Ascending aorta (tissue), 2 donors: ENCODE measurements at regions not wholly inside any gene's neighbourhood (a gene's known extent, or its start where the extent isn't known, plus 50 kb on each side); places are given as distances from the start of the nearest gene placed in this dataset.

ENCODE experiments used
- DNase-seq, 2 donors: peaks; one replicate each; pipeline ENCODE4 v3.0.0-alpha.2; 2019; ENCODE audit warnings: low spot score in 2 of 2
- H3K27ac ChIP-seq, 2 donors: fragments of 200-600 bp; sonication (generic); one replicate each; pipeline ENCODE4 v1.5.1; 2016 to 2017; ENCODE audit warnings: mild to moderate bottlenecking in 1 of 2
- H3K27me3 ChIP-seq: fragments of 200-600 bp; sonication (generic); one replicate; pipeline ENCODE4 v1.5.1; 2017
- H3K36me3 ChIP-seq, 2 donors: fragments of 200-600 bp; sonication (generic); one replicate each; pipeline ENCODE4 v1.5.1; 2016
- H3K4me1 ChIP-seq, 2 donors: fragments of 200-600 bp; sonication (generic); one replicate each; pipeline ENCODE4 v1.5.1; 2016 to 2017; ENCODE audit warnings: mild to moderate bottlenecking in 1 of 2
- H3K4me3 ChIP-seq, 2 donors: fragments of 200-600 bp; sonication (generic); one replicate each; pipeline ENCODE4 v1.5.1; 2016 to 2017; ENCODE audit warnings: mild to moderate bottlenecking in 1 of 2
- H3K9me3 ChIP-seq, 2 donors: fragments of 200-600 bp; sonication (generic); one replicate each; pipeline ENCODE4 v1.5.1; 2016
- CTCF ChIP-seq, 3 experiments: fragments of 200-600 bp in 2 of 3; fragments of 450-650 bp in 1 of 3; sonication (generic) in 2 of 3; IDR thresholded peaks; one replicate each; pipeline ENCODE4 v1.5.1; 2016 to 2019; ENCODE audit warnings: antibody characterized with exemption in 3 of 3, mild to moderate bottlenecking in 1 of 3, moderate library complexity in 1 of 3
- intact Hi-C: fragments of 100-400 bp; cut with DNase I; formaldehyde crosslinking; loops from one replicate; pipeline ENCODE4 v1.15.1; 2023

GRCh38 chr14:94696518-94696917 is 73.4 kb downstream of the GSC start:
- H3K36me3 ChIP-seq = no peaks in the 10 kb centered on the region
- H3K4me1 ChIP-seq = no peaks in the 10 kb centered on the region
- H3K9me3 ChIP-seq = no peaks in the 10 kb centered on the region
- H3K27ac ChIP-seq = no peak overlapping the region
- no peak for DNase-seq
- no peaks in the 10 kb centered on the region for H3K27me3 ChIP-seq
- TF ChIP-seq CTCF (IDR thresholded peaks at IDR 0.05) = no peak
- intact Hi-C loops = no loop called here
- H3K4me3 ChIP-seq = no peak overlapping the region

GRCh38 chr14:94695231-94695630 is 74.7 kb downstream of the GSC start:
- intact Hi-C loops = no loop called here
- no peak for DNase-seq
- TF ChIP-seq CTCF (IDR thresholded peaks at IDR 0.05) = no peak

GRCh38 chr14:94691660-94692034 is 78.3 kb downstream of the GSC start:
- no peak overlapping the region for H3K27ac ChIP-seq
- H3K36me3 ChIP-seq = no peaks in the 10 kb centered on the region
- H3K9me3 ChIP-seq = no peaks in the 10 kb centered on the region
- no peaks in the 10 kb centered on the region for H3K4me1 ChIP-seq
- TF ChIP-seq CTCF (IDR thresholded peaks at IDR 0.05) = no peak
- intact Hi-C loops = no loop called here
- H3K27me3 ChIP-seq = no peaks in the 10 kb centered on the region
- no peak overlapping the region for H3K4me3 ChIP-seq
- DNase-seq = no peak

More at GRCh38 chr14:94695231-94695630, 74.7 kb downstream of the GSC start:
- H3K36me3 ChIP-seq = no peaks in the 10 kb centered on the region
- H3K9me3 ChIP-seq = no peaks in the 10 kb centered on the region
- no peak overlapping the region for H3K4me3 ChIP-seq
- H3K27me3 ChIP-seq = no peaks in the 10 kb centered on the region
- H3K27ac ChIP-seq = no peak overlapping the region
- no peaks in the 10 kb centered on the region for H3K4me1 ChIP-seq

GRCh38 chr14:94690896-94691659 is 78.8 kb downstream of the GSC start:
- TF ChIP-seq CTCF (IDR thresholded peaks at IDR 0.05) = no peak
- no peak for DNase-seq
- Histone ChIP-seq H3K27me3 (no peaks in the 10 kb centered on the region), H3K27ac (no peak overlapping the region), H3K4me1 (no peaks in the 10 kb centered on the region), H3K9me3 (no peaks in the 10 kb centered on the region), H3K4me3 (no peak overlapping the region), H3K36me3 (no peaks in the 10 kb centered on the region)
- intact Hi-C loops = no loop called here

- Histone ChIP-seq H3K27ac (no peak overlapping the region), H3K27me3 (no peaks in the 10 kb centered on the region), H3K36me3 (no peaks in the 10 kb centered on the region), H3K9me3 (no peaks in the 10 kb centered on the region), H3K4me3 (no peak overlapping the region), H3K4me1 (no peaks in the 10 kb centered on the region)
- intact Hi-C loops = no loop called here
- DNase-seq = no peak
- no peak for TF ChIP-seq CTCF (IDR thresholded peaks at IDR 0.05)
Observed at GRCh38 chr14:94690486-94690885, 78.3 kb downstream of the SERPINA3 start.
